NCI-H1048 (cell line): ENCODE measurements at regions not wholly inside any gene's neighbourhood (a gene's known extent, or its start where the extent isn't known, plus 50 kb on each side); places are given as distances from the start of the nearest gene placed in this dataset.

Experiments used
- DNase-seq: peaks from one replicate; lab custom pipeline; 2025; lab: John Stamatoyannopoulos, UW

DNA sequence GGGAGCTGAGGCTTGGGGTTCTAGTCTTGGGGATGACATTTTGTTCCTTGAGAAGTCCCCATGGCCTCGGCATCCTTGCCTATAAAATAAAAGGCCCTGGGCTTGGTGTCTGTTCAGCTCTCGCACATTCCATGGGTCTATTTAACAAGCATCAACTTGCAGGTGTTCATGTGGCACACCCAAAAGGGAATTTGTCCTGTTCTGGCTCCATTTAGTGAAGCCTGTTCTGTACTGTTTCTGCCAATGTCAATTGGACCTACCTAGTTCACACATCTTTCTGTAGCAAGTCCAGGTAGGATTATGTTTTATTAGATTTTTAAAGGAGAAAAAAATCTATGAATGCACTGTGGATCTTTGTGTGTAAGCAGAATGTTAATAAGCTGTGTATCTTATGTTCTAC lies 262.0 kb downstream of the HIVEP2 start:
- no peak for DNase-seq

DNA sequence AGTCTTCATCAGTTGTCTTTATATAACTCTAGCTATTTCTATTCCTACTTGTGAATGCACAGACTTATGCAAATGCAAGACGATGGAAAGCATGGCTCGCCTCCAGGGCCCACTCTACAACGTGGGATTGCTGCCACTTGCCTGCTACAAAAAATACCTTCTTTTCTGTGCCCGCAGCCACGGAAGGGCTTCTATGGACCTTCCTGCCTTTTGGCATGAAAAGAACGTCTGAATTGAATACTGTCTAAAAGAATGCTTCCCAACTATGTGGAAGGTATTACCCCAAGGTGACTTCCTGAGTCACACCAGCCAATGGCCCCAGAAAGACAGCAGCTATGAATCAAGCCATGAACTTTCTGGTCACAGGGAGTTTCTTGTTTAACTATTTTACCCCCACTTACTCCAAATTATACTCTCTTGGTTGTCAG lies 261.2 kb downstream of the HIVEP2 start:
- no peak for DNase-seq

DNA sequence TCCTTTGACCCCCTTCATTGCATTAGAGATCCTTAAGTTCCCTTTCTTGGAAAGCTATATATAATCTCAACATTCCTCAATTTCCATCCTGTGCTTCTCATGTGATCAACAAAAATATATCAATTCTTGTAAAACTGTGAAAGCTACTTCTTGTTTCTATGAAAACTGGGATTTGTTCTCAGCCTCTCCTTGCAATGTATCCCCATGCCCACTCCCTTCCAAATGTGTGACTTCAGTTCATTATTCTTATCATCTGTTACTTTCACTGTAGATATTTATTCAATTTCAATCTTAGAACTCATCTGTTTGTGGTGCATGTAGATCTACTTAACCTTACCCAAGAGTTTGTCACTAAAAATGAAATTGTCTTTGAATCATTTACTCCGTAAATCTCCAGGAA lies 260.6 kb downstream of the HIVEP2 start:
- no peak for DNase-seq

DNA sequence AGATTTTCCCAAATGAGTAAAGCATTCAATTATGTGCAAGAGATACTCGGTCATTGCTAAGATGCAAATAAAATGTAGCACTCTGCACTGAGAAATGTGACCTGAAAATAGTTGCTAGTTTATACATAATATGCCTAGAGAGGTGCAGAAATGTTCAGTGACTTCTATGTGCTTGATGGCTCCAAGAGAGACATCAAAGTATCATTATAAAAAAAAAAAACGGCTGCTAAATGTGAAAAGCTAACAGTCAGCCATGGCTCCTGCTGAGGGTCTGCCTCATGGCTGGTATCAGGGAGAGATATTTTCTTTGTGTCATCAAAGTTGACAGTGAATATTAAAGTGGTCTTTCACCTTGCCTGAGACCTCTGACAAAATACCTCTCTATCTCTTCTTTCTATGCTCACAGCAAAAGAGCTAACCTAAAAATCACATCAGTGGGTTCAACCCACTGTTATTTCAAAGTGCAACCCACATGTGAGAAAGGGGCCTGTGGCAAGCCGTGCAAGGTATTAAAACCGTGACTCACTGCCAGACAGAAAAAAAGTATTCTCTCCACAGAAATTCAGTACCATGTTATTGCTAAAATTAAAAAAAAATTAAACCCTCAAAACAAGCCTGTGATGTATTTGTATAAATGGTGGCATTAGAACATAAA lies 259.0 kb downstream of the HIVEP2 start:
- DNase-seq, result no peak

DNA sequence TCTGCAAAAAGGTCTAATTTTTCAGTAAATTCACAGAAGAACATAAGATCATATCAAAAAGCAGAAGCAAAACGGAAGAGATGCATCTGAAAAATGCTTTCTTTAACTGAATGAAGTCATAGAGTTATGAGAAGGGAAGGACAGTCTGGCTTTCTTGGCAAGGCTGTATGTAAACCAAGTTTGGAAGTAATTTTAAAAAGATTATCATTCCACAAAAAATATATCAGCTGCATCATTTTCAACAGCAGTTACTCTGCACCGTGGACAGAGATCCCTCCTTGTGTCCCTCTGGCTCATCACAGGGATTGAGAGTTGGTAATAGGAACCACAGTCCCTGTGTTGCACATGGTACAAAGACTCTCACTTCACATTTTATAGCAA lies 258.5 kb downstream of the HIVEP2 start:
- DNase-seq, result no peak

DNA sequence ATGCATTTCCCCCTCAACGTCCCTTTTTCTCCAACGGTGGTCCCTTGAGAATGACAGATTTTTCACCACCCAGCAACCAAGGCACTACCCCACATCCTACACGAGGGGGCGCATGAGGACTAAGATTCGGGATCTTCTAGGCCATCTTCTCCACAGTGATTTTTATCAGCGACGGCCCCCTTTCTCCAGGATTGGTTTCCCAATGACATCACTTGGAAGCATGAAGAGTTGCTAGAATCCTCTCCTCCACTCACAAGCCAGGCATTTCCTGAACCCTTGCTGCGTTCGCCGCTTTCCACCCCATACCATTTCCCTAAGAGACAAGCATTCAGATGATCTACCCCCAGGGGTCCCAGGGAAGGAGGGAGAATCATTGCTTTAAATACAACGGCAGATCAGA lies 252.0 kb downstream of the HIVEP2 start:
- DNase-seq, result peak; percentile 32

DNA sequence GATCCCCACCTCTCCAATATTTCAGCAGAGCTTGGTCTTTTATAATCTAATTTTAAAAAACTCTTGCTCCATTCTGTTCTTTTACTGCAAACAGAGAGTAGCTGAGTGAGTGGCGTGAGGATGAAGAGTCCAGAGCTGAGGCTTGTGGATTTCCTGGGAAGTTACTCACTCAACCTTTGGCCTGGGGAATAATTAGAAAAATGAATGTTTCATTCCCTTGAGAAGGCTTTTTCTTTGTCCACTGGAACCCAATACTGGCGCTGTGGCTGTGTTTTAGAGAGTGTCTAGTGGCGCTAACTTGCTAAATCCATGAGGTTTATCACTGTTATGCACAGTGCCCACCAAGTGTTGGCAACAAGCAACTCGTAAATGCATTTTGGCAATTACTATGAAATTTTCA lies 251.5 kb downstream of the HIVEP2 start:
- no peak for DNase-seq

DNA sequence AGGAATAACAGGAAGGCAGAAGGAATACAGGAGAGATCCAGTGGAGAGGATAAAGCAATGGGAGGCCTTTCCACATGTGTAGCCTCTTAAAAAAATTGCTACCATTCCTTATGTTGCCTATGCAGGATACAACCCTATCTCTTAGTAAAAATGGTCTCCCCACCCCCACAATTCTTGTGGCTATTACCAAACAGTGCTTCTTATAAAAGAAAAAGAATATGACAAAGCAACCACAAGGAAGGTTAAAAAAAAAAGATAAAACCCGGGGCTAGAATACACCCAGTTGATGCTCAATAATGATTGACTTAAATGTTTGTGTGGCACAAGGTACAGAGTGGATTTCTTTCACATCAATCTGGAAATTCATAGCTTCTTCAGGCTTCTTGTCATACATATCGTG lies 250.9 kb downstream of the HIVEP2 start:
- no peak for DNase-seq

DNA sequence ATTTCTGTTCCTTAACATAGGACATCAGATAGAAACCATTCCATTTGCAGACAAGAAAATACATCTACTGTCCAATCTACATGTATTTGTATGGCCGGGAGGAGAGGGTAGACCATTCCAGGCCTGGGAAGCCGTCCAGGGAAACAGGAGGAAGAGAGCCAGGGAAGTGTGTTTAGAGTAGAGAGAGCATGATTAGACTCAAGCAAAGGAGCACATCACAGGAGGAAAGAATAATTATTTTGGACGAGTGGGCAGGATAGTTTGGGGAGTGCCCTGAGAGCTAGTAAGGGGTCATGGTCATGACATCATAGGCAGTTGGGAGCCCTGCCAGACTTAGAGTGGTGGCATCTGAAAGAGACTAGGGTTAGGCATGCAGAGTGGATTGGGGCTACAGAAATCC lies 250.0 kb downstream of the HIVEP2 start:
- DNase-seq, result no peak

DNA sequence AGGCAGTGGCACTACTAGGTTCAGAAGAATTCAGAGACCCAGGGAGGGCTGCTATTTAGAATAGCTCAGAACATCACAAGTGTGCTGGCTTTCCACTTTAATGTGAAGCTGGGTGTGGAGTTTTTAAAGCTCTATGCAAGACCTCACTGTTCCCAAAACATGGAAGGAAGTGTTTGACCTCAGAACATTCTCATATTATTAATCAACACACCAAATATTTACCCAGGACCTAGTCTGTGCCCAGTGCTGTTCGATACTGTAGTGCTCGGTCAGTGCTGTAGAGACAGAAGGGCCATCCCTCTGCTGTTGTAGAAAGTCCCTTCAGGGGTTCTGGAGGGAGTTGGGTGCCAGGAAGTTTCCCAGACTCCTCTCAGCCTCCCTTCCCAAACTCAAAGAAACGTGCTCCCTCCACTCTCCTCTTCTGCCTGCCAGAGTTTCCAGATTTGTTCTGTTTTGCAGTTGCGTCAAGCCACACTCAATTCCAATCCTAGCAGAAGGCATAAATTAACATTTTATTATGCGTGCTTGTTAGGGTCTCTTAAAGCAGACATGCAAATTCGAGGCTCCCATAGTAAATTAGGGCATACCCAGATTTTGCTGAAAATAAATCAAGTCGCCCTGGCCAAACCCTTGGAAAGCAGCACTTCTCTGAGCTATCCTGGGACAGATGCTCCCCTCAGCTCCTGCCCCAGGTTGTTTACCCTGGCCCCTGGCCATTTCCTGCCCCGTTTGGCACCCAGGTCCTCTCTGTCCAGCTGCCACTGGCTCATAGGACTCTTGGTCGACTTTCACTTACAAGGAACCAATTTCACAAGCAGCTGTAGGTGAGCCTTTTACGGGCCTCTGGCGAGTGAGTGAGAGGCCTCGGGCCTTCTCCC lies 248.6 kb downstream of the HIVEP2 start:
- no peak for DNase-seq

DNA sequence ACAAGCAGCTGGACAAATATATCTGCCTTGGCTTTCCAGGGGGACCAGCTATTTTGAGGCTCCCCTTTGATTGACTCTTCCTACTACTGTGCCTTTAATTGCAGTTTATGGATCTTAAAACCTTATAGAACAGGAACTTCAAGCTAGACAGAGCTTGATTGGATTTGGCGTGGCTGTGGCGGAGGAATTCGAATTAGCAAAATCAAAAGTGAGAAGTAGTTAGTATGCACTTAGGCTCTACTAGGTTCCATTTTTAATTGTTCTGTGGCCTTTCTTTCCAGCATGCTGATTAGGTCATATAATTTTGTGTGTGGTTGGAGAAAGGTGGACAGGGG lies 248.0 kb downstream of the HIVEP2 start:
- no peak for DNase-seq

DNA sequence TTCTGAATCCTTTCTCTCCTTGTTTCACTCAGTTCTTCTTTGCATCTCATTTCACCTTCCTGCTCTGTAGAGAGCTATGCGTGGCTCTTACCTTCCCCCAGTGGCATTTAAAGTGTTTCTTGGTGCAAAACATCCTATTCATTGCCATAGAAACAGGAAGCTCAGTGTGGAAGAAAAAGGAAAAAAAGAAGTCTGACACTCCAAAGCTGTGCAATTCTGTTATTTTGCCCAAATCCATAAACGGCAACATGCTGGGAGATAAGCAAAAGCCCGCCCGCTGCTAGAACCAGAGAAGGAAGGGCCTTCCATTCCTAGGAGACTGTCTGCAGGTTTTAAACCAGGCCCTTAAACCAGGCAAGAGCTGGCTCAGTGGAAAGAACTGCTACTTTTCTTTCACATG lies 247.1 kb downstream of the HIVEP2 start:
- DNase-seq, result no peak

DNA sequence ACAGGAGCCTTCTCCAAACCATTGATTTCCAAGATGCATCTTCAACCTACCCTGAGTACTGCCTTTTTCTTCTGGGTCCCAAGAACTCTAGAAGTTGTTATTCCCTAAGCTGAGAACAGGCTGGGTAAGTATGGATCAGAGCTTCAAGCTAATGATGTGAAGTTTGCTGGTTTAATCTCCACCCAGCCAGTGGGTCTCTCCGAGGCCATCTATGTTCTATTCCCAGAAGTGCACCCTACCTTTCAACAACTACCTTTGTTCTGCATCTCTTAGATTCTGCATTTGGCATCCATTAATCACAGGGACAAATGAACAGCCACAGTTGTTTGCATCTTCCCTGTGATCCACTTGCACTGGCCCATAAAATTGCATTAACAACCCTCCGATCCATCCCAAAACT lies 246.2 kb downstream of the HIVEP2 start:
- DNase-seq, result no peak

DNA sequence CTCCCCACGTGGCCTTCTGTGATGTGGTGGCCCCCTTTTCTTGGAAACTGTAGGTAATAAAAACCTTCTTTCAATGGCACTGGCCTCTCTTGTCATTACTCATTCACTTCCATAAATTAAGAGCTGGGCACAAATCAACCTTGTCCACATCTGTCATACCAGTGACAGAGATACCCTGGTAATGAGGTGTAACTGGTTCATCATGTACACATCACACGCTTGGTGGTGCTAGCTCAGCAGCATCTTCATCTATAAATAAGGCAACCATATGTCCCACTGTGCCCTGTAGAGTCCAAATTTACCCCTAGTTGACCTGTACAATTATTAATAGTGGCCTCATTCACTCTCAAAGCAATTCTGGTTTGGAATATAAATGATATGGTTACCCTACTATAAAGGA lies 245.6 kb downstream of the HIVEP2 start:
- DNase-seq, result no peak

DNA sequence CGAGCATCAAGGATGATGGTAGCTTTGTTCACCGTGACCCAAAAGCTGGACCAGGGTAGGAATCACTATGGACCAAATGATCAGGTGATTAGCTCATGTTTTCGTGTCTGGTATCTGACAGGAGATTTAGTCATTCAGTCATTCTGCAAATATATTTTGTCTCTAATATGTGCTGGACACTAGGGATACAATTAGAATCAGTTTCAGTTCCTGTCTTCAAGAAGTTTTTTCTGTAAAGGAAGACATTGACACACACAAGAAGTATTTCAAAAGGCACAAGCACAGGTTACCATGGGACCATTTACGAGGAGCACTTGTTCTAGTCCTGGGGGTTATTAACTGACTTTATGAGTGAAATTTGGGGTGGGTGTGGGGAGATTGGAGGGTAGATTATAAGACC lies 244.9 kb downstream of the HIVEP2 start:
- no peak for DNase-seq

DNA sequence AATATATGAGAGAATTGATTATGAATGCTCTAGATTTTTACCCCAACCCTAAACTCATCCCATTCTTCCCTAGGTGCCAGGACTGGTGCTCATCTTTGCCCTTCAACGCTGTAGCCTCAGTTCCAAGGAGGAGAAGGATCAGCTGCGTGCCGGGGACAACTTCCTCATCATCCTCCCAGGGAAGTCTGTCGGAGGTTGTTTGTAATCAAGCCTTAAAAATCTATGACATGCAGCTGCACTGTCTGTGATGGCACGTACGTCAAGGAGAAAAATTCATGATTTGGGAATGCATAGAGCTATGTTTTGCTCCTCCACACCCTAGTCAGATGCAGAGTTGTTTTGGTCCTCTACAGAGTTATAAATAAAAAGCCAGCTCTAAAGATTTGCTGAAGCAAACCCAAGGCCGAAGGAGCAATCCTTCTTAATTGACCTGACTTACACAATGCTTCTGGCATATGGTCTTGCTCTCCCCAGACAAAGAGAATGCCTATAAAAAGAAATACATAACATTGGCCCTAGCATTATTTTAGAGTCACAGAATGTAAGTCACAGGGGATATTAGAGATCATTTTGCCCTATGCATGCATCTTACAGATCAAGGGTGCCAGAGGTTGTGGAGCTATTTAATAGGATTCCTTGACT lies 244.2 kb downstream of the HIVEP2 start:
- DNase-seq, result no peak
